ENCODE measurements at regions not wholly inside any gene's neighbourhood (a gene's known extent, or its start where the extent isn't known, plus 50 kb on each side); places are given as distances from the start of the nearest gene placed in this dataset.

GRCh38 chr14:53888535-53889386 lies 67.9 kb downstream of the BMP4 start:
- intact Hi-C loops (cut with DNase I), result no loop called here
- Histone ChIP-seq H3K27me3 (no peaks in the 10 kb centered on the region), H3K4me1 (no peaks in the 10 kb centered on the region), H3K27ac (no peak overlapping the region), H3K36me3 (no peaks in the 10 kb centered on the region), H3K9me3 (no peaks in the 10 kb centered on the region), H3K4me3 (no peak overlapping the region)
- 17 to 67% methylated on average over 3 of the region's 3 CpGs for WGBS, 2 donors
- DNase-seq, result no peak
- TF ChIP-seq EP300 (IDR thresholded peaks at IDR 0.05) (no peak), POLR2AphosphoS5 (IDR thresholded peaks at IDR 0.05) (no peak), CTCF (IDR thresholded peaks at IDR 0.05) (no peak), POLR2A (IDR thresholded peaks at IDR 0.05) (no peak)

GRCh38 chr14:53885136-53885640 lies 71.4 kb downstream of the BMP4 start:
- Histone ChIP-seq H3K4me3 (no peak overlapping the region), H3K27ac (no peak overlapping the region), H3K36me3 (no peaks in the 10 kb centered on the region), H3K4me1 (peaks cover 0 to 8% (median 2%) of the 10 kb centered on the region in 4 donors), H3K27me3 (no peaks in the 10 kb centered on the region), H3K9me3 (no peaks in the 10 kb centered on the region)
- TF ChIP-seq POLR2A (IDR thresholded peaks at IDR 0.05), result no peak
- TF ChIP-seq CTCF (IDR thresholded peaks at IDR 0.05), result no peak
- no peak for TF ChIP-seq EP300 (IDR thresholded peaks at IDR 0.05)
- TF ChIP-seq POLR2AphosphoS5 (IDR thresholded peaks at IDR 0.05), result no peak
- intact Hi-C loops (cut with DNase I), result no loop called here
- no peak for DNase-seq
- WGBS, 2 donors, result 79 to 80% methylated on average over 1 of the region's 1 CpG

- no peaks in the 10 kb centered on the region for H3K27me3 ChIP-seq
- DNase-seq, result no peak
- H3K36me3 ChIP-seq, result no peaks in the 10 kb centered on the region
- WGBS, 2 donors, result 91 to 93% methylated on average over 1 of the region's 1 CpG
- H3K27ac ChIP-seq, result no peak overlapping the region
- no peak for TF ChIP-seq POLR2A (IDR thresholded peaks at IDR 0.05)
- TF ChIP-seq CTCF (IDR thresholded peaks at IDR 0.05), result no peak
- TF ChIP-seq EP300 (IDR thresholded peaks at IDR 0.05), result no peak
- TF ChIP-seq POLR2AphosphoS5 (IDR thresholded peaks at IDR 0.05), result no peak
- peaks cover 0 to 8% (median 2%) of the 10 kb centered on the region in 4 donors for H3K4me1 ChIP-seq
- intact Hi-C loops (cut with DNase I), result no loop called here
- no peaks in the 10 kb centered on the region for H3K9me3 ChIP-seq
- H3K4me3 ChIP-seq, result no peak overlapping the region
These were observed 72.0 kb downstream of the BMP4 start for GRCh38 chr14:53884601-53885000.

GRCh38 chr14:53883739-53884138 lies 72.9 kb downstream of the BMP4 start:
- TF ChIP-seq POLR2A (IDR thresholded peaks at IDR 0.05), result no peak
- no peak for TF ChIP-seq CTCF (IDR thresholded peaks at IDR 0.05)
- TF ChIP-seq EP300 (IDR thresholded peaks at IDR 0.05), result no peak
- TF ChIP-seq POLR2AphosphoS5 (IDR thresholded peaks at IDR 0.05), result no peak
- 93% methylated on average over 4 of the region's 4 CpGs for WGBS, 2 donors
- intact Hi-C loops (cut with DNase I), result no loop called here

More at GRCh38 chr14:53883739-53884138, 72.9 kb downstream of the BMP4 start:
- Histone ChIP-seq H3K4me3 (no peak overlapping the region), H3K36me3 (no peaks in the 10 kb centered on the region), H3K4me1 (peaks cover 0 to 8% (median 2%) of the 10 kb centered on the region in 4 donors), H3K27ac (no peak overlapping the region), H3K27me3 (no peaks in the 10 kb centered on the region), H3K9me3 (no peaks in the 10 kb centered on the region)
- no peak for DNase-seq
